Hippocampal formation (tissue), 2 donors: ENCODE measurements at regions not wholly inside any gene's neighbourhood (a gene's known extent, or its start where the extent isn't known, plus 50 kb on each side); places are given as distances from the start of the nearest gene placed in this dataset.

ENCODE experiments used
- DNase-seq, 2 donors: peaks; one replicate each; lab custom pipeline; 2025; lab: John Stamatoyannopoulos, UW

DNA sequence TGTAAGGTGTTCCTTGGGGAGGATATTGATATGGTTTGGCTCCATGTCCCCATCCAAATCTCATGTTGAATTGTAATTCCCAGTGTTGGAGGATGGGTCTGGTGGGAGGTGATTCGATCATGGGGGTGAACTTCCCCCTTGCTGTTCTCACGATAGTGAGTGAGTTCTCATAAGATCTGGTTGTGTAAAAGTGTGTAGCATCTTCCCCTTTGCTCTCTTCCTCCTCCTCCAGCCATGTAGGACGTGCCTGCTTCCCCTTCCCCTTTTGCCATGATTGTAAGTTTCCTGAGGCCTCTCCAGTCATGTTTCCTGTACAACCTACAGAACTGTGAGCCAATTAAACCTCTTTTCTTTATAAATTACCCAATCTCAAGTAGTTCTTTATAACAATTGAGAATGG lies 458.7 kb downstream of the LPIN1 start:
- no peak for DNase-seq

DNA sequence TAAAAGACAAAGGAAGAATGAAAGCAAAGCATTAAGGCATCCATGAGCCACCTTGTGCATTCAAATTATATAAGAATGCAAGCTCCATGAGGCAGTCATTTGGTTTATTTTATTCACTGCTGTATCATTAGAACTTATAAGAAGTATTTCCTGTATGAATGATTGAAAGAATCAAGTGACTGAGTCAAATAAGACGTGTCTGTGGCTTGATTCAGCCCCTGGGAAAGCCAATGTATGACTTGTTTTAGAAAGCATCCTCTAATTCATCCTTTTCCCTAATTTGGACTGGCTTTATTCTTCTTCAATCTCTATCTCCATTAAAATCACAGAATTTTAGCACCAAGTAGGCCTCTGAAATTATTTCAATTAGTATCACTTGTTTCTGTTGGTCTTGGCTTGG lies 461.1 kb downstream of the LPIN1 start:
- DNase-seq, result no peak

DNA sequence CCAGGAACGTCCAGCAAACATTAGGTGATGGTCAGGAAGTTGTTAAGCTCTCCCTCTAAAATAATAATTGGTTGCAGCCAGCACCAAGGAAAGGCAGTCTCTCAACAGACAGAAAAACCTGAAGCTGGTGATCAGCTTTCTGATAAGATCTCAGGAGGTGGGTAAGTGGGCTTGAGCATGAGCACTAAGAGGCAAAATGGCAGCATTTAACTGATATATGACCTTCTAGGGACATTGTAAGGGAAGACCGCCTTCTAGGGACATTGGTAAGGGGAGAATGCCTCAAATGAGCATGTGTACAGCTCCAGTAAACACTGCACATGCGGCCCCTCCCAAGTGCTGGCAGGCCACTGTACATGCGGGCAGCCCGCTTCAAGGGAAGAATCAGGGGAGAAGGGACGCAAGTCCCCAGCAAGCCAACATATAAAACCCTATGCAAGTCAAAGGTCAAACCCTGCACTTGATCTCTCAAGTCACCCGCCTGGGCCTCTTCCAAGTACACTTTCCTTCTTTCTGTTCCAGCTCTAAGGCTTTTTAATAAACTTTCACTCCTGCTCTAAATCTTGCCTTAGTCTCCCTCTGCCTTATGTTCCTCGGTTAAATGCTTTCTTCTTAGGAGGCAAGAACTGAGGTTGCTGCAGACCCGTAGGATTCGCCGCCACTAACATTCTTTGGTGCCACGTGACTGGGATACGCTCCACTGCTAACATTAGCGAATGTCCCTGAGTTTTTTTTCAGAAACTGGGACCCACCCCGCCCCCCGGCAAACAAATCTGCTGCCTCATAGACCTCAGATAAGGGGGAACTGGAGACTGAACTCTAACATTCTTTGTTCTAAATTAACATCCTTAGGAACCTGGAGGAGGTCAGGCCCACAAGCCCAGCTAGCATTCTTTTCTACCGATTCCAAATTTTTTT lies 463.8 kb downstream of the LPIN1 start:
- no peak for DNase-seq

DNA sequence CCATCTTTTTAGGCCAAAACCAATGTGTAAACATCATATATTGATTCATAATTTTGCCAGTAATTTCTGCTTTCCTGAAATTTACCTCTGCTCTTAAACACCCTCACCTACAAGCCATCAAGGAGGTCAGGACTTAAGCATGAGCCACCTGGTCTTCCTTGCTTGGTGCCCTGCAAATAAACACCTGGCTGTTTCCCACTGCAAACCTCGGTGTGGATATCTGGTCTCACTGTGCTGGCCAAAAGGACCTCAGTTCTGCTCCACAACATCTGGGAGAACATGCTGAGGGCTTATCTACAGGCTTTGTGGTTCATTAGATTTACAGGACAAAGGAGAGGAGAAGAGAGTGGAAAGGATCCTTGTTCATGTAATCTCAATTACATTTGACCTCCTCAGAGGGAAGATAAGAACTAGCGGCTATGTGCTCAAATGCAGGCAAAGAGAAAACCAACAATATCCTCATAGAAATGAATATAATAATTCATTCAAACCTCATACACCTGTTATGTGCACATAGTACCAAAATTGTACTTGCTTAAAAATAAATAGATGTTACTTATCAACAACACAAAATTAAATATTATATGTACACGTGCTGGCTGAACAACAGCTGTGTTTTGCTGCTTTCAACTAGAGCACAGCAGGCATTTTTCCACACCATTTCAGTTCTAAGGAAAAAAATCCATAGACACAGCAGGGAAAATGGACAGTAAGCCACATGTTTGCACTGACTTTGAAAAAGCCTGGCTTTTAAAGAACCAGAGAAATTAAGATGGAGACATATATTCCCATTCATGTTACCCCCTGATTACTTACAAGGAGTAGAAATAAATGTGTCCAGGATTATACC lies 465.1 kb downstream of the LPIN1 start:
- DNase-seq, result no peak

GRCh38 chr2:12212841-12213597 lies 466.6 kb downstream of the LPIN1 start:
- no peak for DNase-seq

DNA sequence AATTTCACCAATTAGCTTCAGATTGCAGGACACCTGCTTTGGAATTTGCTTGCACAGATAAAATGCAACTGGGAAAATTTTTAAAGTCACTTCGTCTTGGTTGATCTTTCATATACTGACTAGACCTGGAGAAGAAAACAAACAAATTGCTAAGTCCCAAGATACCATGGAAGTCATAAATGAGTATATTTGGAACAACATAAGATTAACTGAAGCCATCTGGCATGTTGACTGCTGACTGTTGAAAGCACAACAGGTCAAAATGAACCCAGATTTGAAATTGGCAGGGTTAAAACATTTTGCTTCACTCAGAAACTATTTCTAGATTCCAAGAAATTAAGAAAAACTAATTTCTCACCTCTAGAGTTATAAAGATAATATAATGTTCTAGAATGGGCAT lies 470.7 kb downstream of the LPIN1 start:
- DNase-seq, result no peak

GRCh38 chr2:12219761-12220160 lies 473.3 kb downstream of the LPIN1 start:
- DNase-seq, result no peak

- DNase-seq, result no peak
These were observed 475.2 kb downstream of the LPIN1 start for GRCh38 chr2:12221584-12221983.

- DNase-seq, result no peak
These were observed 476.1 kb downstream of the LPIN1 start for GRCh38 chr2:12222554-12222953.

DNA sequence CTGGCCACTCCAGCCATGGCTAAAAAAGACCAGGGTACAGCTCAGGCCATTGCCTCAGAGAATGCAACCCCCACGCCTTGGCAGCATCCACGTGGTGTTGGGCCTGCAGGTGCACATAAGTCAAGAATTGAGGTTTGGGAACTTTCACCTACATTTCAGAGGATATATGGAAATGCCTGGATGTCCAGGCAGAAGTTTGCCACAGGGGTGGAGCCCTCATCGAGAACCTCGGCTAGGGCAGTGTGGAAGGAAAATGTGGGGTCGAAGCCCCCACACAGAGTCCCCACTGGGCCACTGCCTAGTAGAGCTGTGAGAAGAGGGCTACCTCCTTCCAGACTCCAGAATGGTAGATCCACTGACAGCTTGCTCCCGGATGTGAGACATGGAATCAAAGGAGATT lies 477.3 kb downstream of the LPIN1 start:
- no peak for DNase-seq

DNA sequence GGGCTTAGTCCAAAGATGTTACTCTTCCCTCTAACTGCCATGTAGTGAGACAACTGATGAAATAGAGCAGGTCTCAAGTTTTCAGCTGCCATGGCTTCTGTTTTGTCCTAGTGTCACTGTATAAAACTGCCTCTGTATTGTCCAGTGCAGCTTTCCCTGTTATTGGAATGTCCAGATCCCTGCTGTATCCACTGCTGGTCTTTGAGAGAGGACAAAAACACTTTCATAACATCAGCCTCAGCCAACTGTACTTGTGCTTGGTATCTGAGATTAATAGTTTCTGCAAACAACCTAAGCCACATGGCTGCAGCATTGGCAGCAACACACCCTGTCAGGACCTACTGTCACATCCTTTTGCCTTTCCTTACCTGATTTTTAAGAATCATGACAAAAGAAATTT lies 480.2 kb downstream of the LPIN1 start:
- DNase-seq, result no peak

GRCh38 chr2:12227941-12228608 lies 481.6 kb downstream of the LPIN1 start:
- DNase-seq, result no peak

GRCh38 chr2:12231288-12231687 lies 484.9 kb downstream of the LPIN1 start:
- DNase-seq, result no peak

GRCh38 chr2:12232876-12233275 lies 483.9 kb upstream of the TRIB2 start:
- DNase-seq, result no peak

GRCh38 chr2:12236136-12236844 lies 480.4 kb upstream of the TRIB2 start:
- no peak for DNase-seq

DNA sequence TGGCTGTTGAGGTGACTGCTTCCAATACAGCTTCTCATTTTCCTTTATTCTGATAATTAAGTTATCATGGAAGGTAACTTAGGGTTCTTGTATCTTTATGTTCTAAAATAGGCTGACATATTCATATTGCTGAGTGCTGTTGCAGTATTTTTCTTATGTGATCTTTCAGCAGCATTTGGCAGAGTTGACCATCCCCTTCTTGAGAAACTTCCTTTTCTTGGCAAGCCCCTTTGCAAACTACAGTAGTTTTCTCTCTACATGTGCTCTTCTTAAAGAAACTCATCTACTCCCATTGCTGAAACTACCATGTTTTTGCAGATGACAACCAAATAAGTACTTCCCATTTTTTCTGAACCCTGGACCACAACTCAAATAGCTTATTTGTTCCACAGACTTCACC lies 476.5 kb upstream of the TRIB2 start:
- DNase-seq, result no peak

GRCh38 chr2:12243381-12243780 lies 473.4 kb upstream of the TRIB2 start:
- no peak for DNase-seq

DNA sequence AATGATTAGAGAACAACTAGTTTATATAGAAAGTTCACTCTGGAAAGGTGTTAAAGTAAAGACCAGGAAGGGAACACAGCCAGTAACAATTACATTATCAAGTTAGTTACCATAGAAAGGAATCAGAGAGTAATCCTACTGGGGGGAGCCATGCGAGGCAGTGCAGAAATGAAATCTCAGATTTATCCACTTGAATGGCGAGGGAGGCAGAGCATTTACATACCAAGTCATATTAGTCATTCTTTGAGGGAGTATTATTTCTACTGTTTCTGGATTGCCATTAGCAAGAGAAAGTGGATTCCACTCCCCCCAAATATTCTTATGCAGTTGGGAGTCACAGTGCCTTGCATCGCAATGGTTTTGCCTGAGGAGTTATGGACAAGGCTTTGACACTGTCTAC lies 472.7 kb upstream of the TRIB2 start:
- no peak for DNase-seq

DNA sequence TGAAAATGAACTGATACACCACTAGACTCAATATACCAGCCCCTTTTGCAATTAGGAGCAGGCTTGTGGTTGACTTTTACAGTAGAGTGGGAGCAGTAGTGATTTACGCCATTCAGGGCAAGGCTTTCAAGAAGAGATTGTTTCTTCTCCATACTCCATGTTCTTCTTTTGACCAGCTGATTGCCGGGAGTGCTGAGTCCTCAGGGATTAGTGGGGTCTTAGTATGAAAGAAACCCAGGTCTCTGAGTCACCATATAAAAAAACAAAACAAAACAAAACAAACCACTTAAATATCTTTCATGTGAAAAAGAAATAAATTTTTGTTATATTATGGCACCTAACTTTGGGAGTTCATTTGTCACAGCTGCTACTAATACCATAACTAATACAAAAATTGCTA lies 465.6 kb upstream of the TRIB2 start:
- no peak for DNase-seq

GRCh38 chr2:12251749-12252148 lies 465.0 kb upstream of the TRIB2 start:
- no peak for DNase-seq

- no peak for DNase-seq
These were observed 463.5 kb upstream of the TRIB2 start for GRCh38 chr2:12253167-12253778.
